Skin epidermis (tissue), 12 donors: ENCODE measurements at regions not wholly inside any gene's neighbourhood (a gene's known extent, or its start where the extent isn't known, plus 50 kb on each side); places are given as distances from the start of the nearest gene placed in this dataset.

Source experiments
- H3K27ac ChIP-seq, 21 experiments: fragments of 200-600 bp; sonication (generic) in 11 of 21; one replicate each; pipeline ENCODE4 v1.5.0; 2020; ENCODE audit warnings: mild to moderate bottlenecking in 3 of 21, inconsistent platforms in 2 of 21, moderate library complexity in 2 of 21
- H3K4me3 ChIP-seq, 7 experiments: fragments of 200-600 bp; sonication (generic) in 2 of 7; one replicate each; pipeline ENCODE4 v1.5.0; 2020; ENCODE audit warnings: inconsistent platforms in 2 of 7, mild to moderate bottlenecking in 2 of 7, moderate library complexity in 1 of 7

GRCh38 chr1:58157256-58157655, 389.3 kb downstream of the OMA1 start:
- Histone ChIP-seq H3K4me3 (no peak overlapping the region), H3K27ac (no peak overlapping the region)

GRCh38 chr1:58156831-58157230, 389.7 kb downstream of the OMA1 start:
- no peak overlapping the region for H3K4me3 ChIP-seq
- no peak overlapping the region for H3K27ac ChIP-seq

- no peak overlapping the region for H3K4me3 ChIP-seq
- no peak overlapping the region for H3K27ac ChIP-seq
Observed at GRCh38 chr1:58156124-58156468, 390.4 kb downstream of the OMA1 start.

- no peak overlapping the region for H3K27ac ChIP-seq
Observed at GRCh38 chr1:58155418-58156123, 391.0 kb downstream of the OMA1 start.

GRCh38 chr1:58154256-58154655, 392.3 kb downstream of the OMA1 start:
- no peak overlapping the region for H3K4me3 ChIP-seq
- H3K27ac ChIP-seq = no peak overlapping the region

More at GRCh38 chr1:58155418-58156123, 391.0 kb downstream of the OMA1 start:
- no peak overlapping the region for H3K4me3 ChIP-seq

GRCh38 chr1:58152697-58153096, 393.8 kb downstream of the OMA1 start:
- Histone ChIP-seq H3K27ac (no peak overlapping the region), H3K4me3 (no peak overlapping the region)

GRCh38 chr1:58149271-58149812, 397.2 kb downstream of the OMA1 start:
- Histone ChIP-seq H3K27ac (no peak overlapping the region), H3K4me3 (no peak overlapping the region)

- Histone ChIP-seq H3K27ac (no peak overlapping the region), H3K4me3 (no peak overlapping the region)
Observed at GRCh38 chr1:58144698-58145270, 401.7 kb downstream of the OMA1 start.

- Histone ChIP-seq H3K4me3 (no peak overlapping the region), H3K27ac (no peak overlapping the region)
Observed at GRCh38 chr1:58143972-58144697, 402.4 kb downstream of the OMA1 start.

- Histone ChIP-seq H3K4me3 (no peak overlapping the region), H3K27ac (no peak overlapping the region)
Observed at GRCh38 chr1:58136387-58136786, 410.1 kb downstream of the OMA1 start.

GRCh38 chr1:58135821-58136321, 410.7 kb downstream of the OMA1 start:
- Histone ChIP-seq H3K27ac (no peak overlapping the region), H3K4me3 (no peak overlapping the region)

- Histone ChIP-seq H3K4me3 (no peak overlapping the region), H3K27ac (no peak overlapping the region)
Observed at GRCh38 chr1:58133562-58133961, 413.0 kb downstream of the OMA1 start.

- Histone ChIP-seq H3K27ac (no peak overlapping the region), H3K4me3 (no peak overlapping the region)
Observed at GRCh38 chr1:58123051-58123450, 423.5 kb downstream of the OMA1 start.

GRCh38 chr1:58119971-58120370, 426.6 kb downstream of the OMA1 start:
- Histone ChIP-seq H3K4me3 (no peak overlapping the region), H3K27ac (no peak overlapping the region)

GRCh38 chr1:58116284-58116683, 430.2 kb downstream of the OMA1 start:
- H3K4me3 ChIP-seq = no peak overlapping the region
- H3K27ac ChIP-seq = no peak overlapping the region

GRCh38 chr1:58109646-58110200, 436.8 kb downstream of the OMA1 start:
- H3K27ac ChIP-seq = no peak overlapping the region
- no peak overlapping the region for H3K4me3 ChIP-seq

- Histone ChIP-seq H3K27ac (no peak overlapping the region), H3K4me3 (no peak overlapping the region)
Observed at GRCh38 chr1:58108783-58109182, 437.7 kb downstream of the OMA1 start.

- no peak overlapping the region for H3K27ac ChIP-seq
- H3K4me3 ChIP-seq = no peak overlapping the region
Observed at GRCh38 chr1:58107943-58108342, 438.6 kb downstream of the OMA1 start.

GRCh38 chr1:58104960-58105359, 441.6 kb downstream of the OMA1 start:
- Histone ChIP-seq H3K27ac (no peak overlapping the region), H3K4me3 (no peak overlapping the region)

- H3K4me3 ChIP-seq = no peak overlapping the region
- no peak overlapping the region for H3K27ac ChIP-seq
Observed at GRCh38 chr1:58096714-58097113, 449.8 kb downstream of the OMA1 start.
